Liver (tissue), 8 donors: ENCODE measurements at regions not wholly inside any gene's neighbourhood (a gene's known extent, or its start where the extent isn't known, plus 50 kb on each side); places are given as distances from the start of the nearest gene placed in this dataset.

Source experiments
- DNase-seq: peaks from one replicate; pipeline ENCODE4 v3.0.0-alpha.2; 2017; ENCODE audit warnings: low spot score
- H3K27ac ChIP-seq, 2 donors: one replicate each; pipeline ENCODE4 v1.7.0; 2013; ENCODE audit warnings: inconsistent platforms in 2 of 2, low read length in 2 of 2, control low read depth in 1 of 2, low read depth in 1 of 2, mild to moderate bottlenecking in 1 of 2
- H3K27me3 ChIP-seq, 4 donors: one replicate each; pipeline versions ENCODE4 v1.6.1 to v1.7.0; 2013; ENCODE audit warnings: low read length in 3 of 4, inconsistent platforms in 1 of 4, mild to moderate bottlenecking in 1 of 4, moderate library complexity in 1 of 4; ENCODE audit not compliant: control insufficient read depth in 4 of 4, insufficient read depth in 4 of 4
- H3K36me3 ChIP-seq, 4 donors: one replicate each; pipeline versions ENCODE4 v1.6.1 to v1.7.0; 2013; ENCODE audit warnings: low read length in 3 of 4, mild to moderate bottlenecking in 3 of 4, low read depth in 1 of 4, moderate library complexity in 1 of 4; ENCODE audit not compliant: control insufficient read depth in 4 of 4, insufficient read depth in 3 of 4
- H3K4me1 ChIP-seq, 4 donors: one replicate each; pipeline versions ENCODE4 v1.6.1 to v1.7.0; 2013; ENCODE audit warnings: low read length in 3 of 4, mild to moderate bottlenecking in 3 of 4, moderate library complexity in 1 of 4; ENCODE audit not compliant: control insufficient read depth in 4 of 4, insufficient read depth in 4 of 4
- H3K4me3 ChIP-seq, 3 donors: one replicate each; pipeline versions ENCODE4 v1.6.1 to v1.7.0; 2013; ENCODE audit warnings: low read length in 3 of 3, control low read depth in 1 of 3, low read depth in 1 of 3, mild to moderate bottlenecking in 1 of 3
- H3K9ac ChIP-seq, 2 donors: one replicate each; pipeline ENCODE4 v1.7.0; 2013; ENCODE audit warnings: low read length in 2 of 2, mild to moderate bottlenecking in 2 of 2, moderate library complexity in 2 of 2, control low read depth in 1 of 2, low read depth in 1 of 2
- H3K9me3 ChIP-seq, 4 donors: one replicate each; pipeline versions ENCODE4 v1.6.1 to v1.7.0; 2013; ENCODE audit warnings: low read length in 3 of 4; ENCODE audit not compliant: control insufficient read depth in 4 of 4
- CTCF ChIP-seq: fragments of 150-350 bp; IDR thresholded peaks from 2 replicates; pipeline ENCODE4 v1.5.1; 2017; ENCODE audit warnings: improper control_type of control experiment, low read depth, low read length; ENCODE audit not compliant: missing input control
- EGR1 ChIP-seq, 2 donors: IDR thresholded peaks; 2 replicates each; pipeline ENCODE4 v1.6.1; 2016 to 2018; ENCODE audit warnings: antibody characterized with exemption in 2 of 2, low read depth in 2 of 2
- FOXA1 ChIP-seq: IDR thresholded peaks from 2 replicates; pipeline ENCODE4 v1.6.1; 2016; ENCODE audit warnings: antibody characterized with exemption
- FOXA2 ChIP-seq: IDR thresholded peaks from 2 replicates; pipeline ENCODE4 v1.6.1; 2016; ENCODE audit warnings: antibody characterized with exemption
- GABPA ChIP-seq, 2 donors: IDR thresholded peaks in 1 of 2; conservative IDR thresholded peaks in 1 of 2; 2 replicates each; pipeline ENCODE4 v1.6.1; 2016; ENCODE audit warnings: antibody characterized with exemption in 2 of 2, mild to moderate bottlenecking in 1 of 2, moderate library complexity in 1 of 2
- HNF4A ChIP-seq, 2 donors: conservative IDR thresholded peaks; 2 replicates each; pipeline ENCODE4 v1.6.1; 2016; ENCODE audit warnings: antibody characterized with exemption in 2 of 2, mild to moderate bottlenecking in 2 of 2
- HNF4G ChIP-seq: IDR thresholded peaks from 2 replicates; pipeline ENCODE4 v1.6.1; 2016; ENCODE audit warnings: antibody characterized with exemption
- JUND ChIP-seq, 2 donors: IDR thresholded peaks; 2 replicates each; pipeline ENCODE4 v1.6.1; 2016; ENCODE audit warnings: antibody characterized with exemption in 2 of 2
- MAX ChIP-seq: IDR thresholded peaks from 2 replicates; pipeline ENCODE4 v1.6.1; 2016; ENCODE audit warnings: antibody characterized with exemption
- NR2F2 ChIP-seq: IDR thresholded peaks from 2 replicates; pipeline ENCODE4 v1.6.1; 2016; ENCODE audit warnings: antibody characterized with exemption
- RAD21 ChIP-seq, 2 donors: IDR thresholded peaks; 2 replicates each; pipeline ENCODE4 v1.6.1; 2016; ENCODE audit warnings: antibody characterized with exemption in 2 of 2, mild to moderate bottlenecking in 2 of 2
- RXRA ChIP-seq, 2 donors: IDR thresholded peaks; 2 replicates each; pipeline ENCODE4 v1.6.1; 2017 to 2018; ENCODE audit warnings: antibody characterized with exemption in 2 of 2, mild to moderate bottlenecking in 1 of 2
- SP1 ChIP-seq: IDR thresholded peaks from 2 replicates; pipeline ENCODE4 v1.6.1; 2018; ENCODE audit warnings: antibody characterized with exemption, mild to moderate bottlenecking
- TAF1 ChIP-seq: conservative IDR thresholded peaks from 2 replicates; pipeline ENCODE4 v1.6.1; 2016; ENCODE audit warnings: antibody characterized with exemption, mild to moderate bottlenecking
- YY1 ChIP-seq: IDR thresholded peaks from 2 replicates; pipeline ENCODE4 v1.6.1; 2016; ENCODE audit warnings: antibody characterized with exemption, mild to moderate bottlenecking
- ZBTB33 ChIP-seq: IDR thresholded peaks from 2 replicates; pipeline ENCODE4 v1.6.1; 2016; ENCODE audit warnings: antibody characterized with exemption
- WGBS: extraction: QIAGEN DNeasy Blood & Tissue Kit; methylation state at CpG from one replicate; pipeline ENCODE4 v1.1.7; 2013; 5-methylcytosine and 5-hydroxymethylcytosine counted together
- TF ChIP-seq, protein P1 (sequence below): IDR thresholded peaks from 2 replicates; pipeline ENCODE4 v1.6.1; 2016; ENCODE audit warnings: antibody characterized with exemption, mild to moderate bottlenecking
- TF ChIP-seq, protein P2 (sequence below): IDR thresholded peaks from 2 replicates; pipeline ENCODE4 v1.6.1; 2016; ENCODE audit warnings: antibody characterized with exemption
- donor health status: healthy.
- donor health status: healthy.
- donor health status: healthy.
- donor health status: healthy.
- donor health status: healthy.

DNA sequence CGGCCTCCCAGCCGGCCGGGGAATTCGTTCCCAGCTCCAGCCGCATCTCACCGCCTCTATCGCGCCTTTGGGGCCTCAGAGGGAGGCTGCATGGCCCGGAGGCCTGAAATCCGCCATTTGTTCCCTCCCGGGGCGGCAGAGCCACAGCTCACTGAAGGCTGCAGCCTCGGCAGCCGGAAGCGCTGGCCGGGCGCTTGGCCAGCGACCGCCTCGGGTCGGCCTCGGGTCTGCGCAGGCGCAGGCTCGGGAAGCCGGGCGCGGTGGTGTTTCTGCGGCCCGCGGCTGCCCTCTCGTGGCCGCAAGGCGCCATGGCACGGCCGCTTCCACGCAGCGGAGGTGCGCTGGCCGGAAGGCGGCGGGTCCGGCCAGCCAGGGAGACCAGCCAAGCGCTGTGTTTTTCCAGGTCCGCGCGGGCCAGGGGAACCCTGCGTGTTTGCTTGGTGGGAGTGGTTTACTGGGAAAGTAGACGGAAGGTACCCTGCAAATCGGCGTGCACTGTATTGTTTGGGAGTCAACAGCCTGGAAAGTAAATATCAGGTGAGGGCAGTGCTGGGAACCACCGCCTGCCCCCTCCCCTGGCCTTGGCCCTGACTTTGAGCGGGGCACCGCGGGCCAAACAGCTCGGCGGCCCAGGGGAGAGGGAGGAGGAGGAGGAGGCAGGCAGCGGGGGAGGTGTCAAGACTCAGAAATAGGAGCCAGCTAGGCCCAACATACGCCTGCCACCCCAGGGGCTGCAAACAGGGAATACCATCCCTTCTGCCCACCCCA lies 52.7 kb upstream of the CD34 start:
- peak; percentile 95 for DNase-seq
- peaks cover 7 to 23% (median 11%) of the 10 kb centered on the region in 4 donors for H3K4me1 ChIP-seq
- H3K9ac ChIP-seq: peak overlapping the region; percentile 82 to 95
- peak overlapping the region; percentile 89 to 97 for H3K27ac ChIP-seq
- H3K4me3 ChIP-seq: peak overlapping the region; percentile 50 to 77 (median 65)
- WGBS: 1% methylated on average over 59 of the region's 59 CpGs
- no peaks in the 10 kb centered on the region for H3K9me3 ChIP-seq
- H3K36me3 ChIP-seq: no peaks in the 10 kb centered on the region
- H3K27me3 ChIP-seq: no peaks in the 10 kb centered on the region
- TF ChIP-seq RXRA (IDR thresholded peaks at IDR 0.05) (peak; percentile 93 to 96), RAD21 (IDR thresholded peaks at IDR 0.05) (peak; percentile 75 to 86), CTCF (peak; percentile 100), MAX (peak; percentile 94), JUND (IDR thresholded peaks at IDR 0.05) (peak in 1 of 2 donors; percentile 53), TAF1 (peak; percentile 46), ZBTB33 (peak; percentile 79), FOXA1 (peak; percentile 96), EGR1 (IDR thresholded peaks at IDR 0.05; ENCODE audit: low read depth in 2 of 2) (peak in 1 of 2 donors; percentile 88), FOXA2 (peak; percentile 97), NR2F2 (peak; percentile 14), HNF4G (no peak), GABPA (IDR thresholded peaks at IDR 0.05 in 1 of 2, conservative IDR thresholded peaks at IDR 0.05 in 1 of 2) (peak in 1 of 2 donors; percentile 69), YY1 (peak; percentile 73), HNF4A (conservative IDR thresholded peaks at IDR 0.05) (peak; percentile 71 to 78), SP1 (peak; percentile 97)
- TF ChIP-seq, protein P1, sequence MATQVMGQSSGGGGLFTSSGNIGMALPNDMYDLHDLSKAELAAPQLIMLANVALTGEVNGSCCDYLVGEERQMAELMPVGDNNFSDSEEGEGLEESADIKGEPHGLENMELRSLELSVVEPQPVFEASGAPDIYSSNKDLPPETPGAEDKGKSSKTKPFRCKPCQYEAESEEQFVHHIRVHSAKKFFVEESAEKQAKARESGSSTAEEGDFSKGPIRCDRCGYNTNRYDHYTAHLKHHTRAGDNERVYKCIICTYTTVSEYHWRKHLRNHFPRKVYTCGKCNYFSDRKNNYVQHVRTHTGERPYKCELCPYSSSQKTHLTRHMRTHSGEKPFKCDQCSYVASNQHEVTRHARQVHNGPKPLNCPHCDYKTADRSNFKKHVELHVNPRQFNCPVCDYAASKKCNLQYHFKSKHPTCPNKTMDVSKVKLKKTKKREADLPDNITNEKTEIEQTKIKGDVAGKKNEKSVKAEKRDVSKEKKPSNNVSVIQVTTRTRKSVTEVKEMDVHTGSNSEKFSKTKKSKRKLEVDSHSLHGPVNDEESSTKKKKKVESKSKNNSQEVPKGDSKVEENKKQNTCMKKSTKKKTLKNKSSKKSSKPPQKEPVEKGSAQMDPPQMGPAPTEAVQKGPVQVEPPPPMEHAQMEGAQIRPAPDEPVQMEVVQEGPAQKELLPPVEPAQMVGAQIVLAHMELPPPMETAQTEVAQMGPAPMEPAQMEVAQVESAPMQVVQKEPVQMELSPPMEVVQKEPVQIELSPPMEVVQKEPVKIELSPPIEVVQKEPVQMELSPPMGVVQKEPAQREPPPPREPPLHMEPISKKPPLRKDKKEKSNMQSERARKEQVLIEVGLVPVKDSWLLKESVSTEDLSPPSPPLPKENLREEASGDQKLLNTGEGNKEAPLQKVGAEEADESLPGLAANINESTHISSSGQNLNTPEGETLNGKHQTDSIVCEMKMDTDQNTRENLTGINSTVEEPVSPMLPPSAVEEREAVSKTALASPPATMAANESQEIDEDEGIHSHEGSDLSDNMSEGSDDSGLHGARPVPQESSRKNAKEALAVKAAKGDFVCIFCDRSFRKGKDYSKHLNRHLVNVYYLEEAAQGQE: peak; percentile 74
- TF ChIP-seq, protein P2, sequence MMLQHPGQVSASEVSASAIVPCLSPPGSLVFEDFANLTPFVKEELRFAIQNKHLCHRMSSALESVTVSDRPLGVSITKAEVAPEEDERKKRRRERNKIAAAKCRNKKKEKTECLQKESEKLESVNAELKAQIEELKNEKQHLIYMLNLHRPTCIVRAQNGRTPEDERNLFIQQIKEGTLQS: peak; percentile 42
